OCI-LY1 (cell line): ENCODE measurements at regions not wholly inside any gene's neighbourhood (a gene's known extent, or its start where the extent isn't known, plus 50 kb on each side); places are given as distances from the start of the nearest gene placed in this dataset.

Source experiments
- EZH2 ChIP-seq: fragments of 200-600 bp; sonication (generic), shearing (Covaris generic); IDR thresholded peaks from 2 replicates; pipeline ENCODE4 v1.8.0; 2017; ENCODE audit warnings: borderline replicate concordance, mixed run types, mild to moderate bottlenecking, antibody characterized with exemption, low read length, moderate library complexity, mixed read lengths
- TF ChIP-seq, protein P1 (sequence below): fragments of 200-600 bp; sonication (generic), shearing (Covaris generic); IDR thresholded peaks from 2 replicates; pipeline ENCODE4 v1.5.1; 2017; ENCODE audit warnings: mild to moderate bottlenecking, antibody characterized with exemption, low read length, moderate library complexity, mixed read lengths

DNA sequence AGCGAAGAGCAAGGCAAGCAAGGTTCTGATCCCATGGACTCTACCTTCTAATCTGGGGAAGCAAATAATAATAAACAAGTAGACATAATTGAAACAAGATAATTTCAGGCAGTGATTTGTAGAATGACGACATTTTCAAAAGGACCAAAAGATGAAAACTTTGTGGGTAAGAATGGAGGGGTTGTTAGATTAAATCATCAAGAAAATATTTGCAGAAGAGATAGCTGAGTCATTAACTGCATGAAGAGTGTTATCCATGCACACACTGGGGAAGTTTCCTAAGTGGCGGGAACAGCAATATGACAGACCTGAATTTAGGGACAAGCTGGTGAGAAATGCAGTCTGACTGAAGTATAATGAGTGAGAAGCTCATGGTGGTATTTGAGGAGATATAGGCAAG is 583.1 kb upstream of the RGS18 start:
- no peak for TF ChIP-seq EZH2
- TF ChIP-seq, protein P1, sequence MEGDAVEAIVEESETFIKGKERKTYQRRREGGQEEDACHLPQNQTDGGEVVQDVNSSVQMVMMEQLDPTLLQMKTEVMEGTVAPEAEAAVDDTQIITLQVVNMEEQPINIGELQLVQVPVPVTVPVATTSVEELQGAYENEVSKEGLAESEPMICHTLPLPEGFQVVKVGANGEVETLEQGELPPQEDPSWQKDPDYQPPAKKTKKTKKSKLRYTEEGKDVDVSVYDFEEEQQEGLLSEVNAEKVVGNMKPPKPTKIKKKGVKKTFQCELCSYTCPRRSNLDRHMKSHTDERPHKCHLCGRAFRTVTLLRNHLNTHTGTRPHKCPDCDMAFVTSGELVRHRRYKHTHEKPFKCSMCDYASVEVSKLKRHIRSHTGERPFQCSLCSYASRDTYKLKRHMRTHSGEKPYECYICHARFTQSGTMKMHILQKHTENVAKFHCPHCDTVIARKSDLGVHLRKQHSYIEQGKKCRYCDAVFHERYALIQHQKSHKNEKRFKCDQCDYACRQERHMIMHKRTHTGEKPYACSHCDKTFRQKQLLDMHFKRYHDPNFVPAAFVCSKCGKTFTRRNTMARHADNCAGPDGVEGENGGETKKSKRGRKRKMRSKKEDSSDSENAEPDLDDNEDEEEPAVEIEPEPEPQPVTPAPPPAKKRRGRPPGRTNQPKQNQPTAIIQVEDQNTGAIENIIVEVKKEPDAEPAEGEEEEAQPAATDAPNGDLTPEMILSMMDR: no peak
